Mammary epithelial cell (primary cell): ENCODE measurements at regions not wholly inside any gene's neighbourhood (a gene's known extent, or its start where the extent isn't known, plus 50 kb on each side); places are given as distances from the start of the nearest gene placed in this dataset.
A peak's percentile ranks its signal among the peaks of the same experiment; 100 is the strongest.

Source experiments
- EZH2 ChIP-seq: IDR thresholded peaks from 2 replicates; pipeline ENCODE4 v1.6.1; 2012; ENCODE audit warnings: low read length, inconsistent platforms, borderline replicate concordance
- TF ChIP-seq, protein P1 (sequence below), 2 donors: IDR thresholded peaks in 1 of 2; conservative IDR thresholded peaks in 1 of 2; 2 replicates each; pipeline ENCODE4 v1.5.1; 2011 to 2012; ENCODE audit warnings: inconsistent platforms in 2 of 2, low read length in 2 of 2, mild to moderate bottlenecking in 2 of 2, control low read depth in 1 of 2, low read depth in 1 of 2; ENCODE audit not compliant: insufficient read depth in 1 of 2; ENCODE audit errors: extremely low read depth in 1 of 2

- TF ChIP-seq, protein P1, sequence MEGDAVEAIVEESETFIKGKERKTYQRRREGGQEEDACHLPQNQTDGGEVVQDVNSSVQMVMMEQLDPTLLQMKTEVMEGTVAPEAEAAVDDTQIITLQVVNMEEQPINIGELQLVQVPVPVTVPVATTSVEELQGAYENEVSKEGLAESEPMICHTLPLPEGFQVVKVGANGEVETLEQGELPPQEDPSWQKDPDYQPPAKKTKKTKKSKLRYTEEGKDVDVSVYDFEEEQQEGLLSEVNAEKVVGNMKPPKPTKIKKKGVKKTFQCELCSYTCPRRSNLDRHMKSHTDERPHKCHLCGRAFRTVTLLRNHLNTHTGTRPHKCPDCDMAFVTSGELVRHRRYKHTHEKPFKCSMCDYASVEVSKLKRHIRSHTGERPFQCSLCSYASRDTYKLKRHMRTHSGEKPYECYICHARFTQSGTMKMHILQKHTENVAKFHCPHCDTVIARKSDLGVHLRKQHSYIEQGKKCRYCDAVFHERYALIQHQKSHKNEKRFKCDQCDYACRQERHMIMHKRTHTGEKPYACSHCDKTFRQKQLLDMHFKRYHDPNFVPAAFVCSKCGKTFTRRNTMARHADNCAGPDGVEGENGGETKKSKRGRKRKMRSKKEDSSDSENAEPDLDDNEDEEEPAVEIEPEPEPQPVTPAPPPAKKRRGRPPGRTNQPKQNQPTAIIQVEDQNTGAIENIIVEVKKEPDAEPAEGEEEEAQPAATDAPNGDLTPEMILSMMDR (conservative IDR thresholded peaks at IDR 0.05 in 1 of 2, IDR thresholded peaks at IDR 0.05 in 1 of 2; ENCODE audit: extremely low read depth in 1 of 2, insufficient read depth in 1 of 2, low read depth in 1 of 2, low read length in 2 of 2): peak; percentile 5 to 6
- no peak for TF ChIP-seq EZH2
Measured at GRCh38 chr3:182052332-182052731, 340.6 kb downstream of the SOX2 start.
